HG03175 (cell line): ENCODE measurements at regions not wholly inside any gene's neighbourhood (a gene's known extent, or its start where the extent isn't known, plus 50 kb on each side); places are given as distances from the start of the nearest gene placed in this dataset.

ENCODE experiments used
- ATAC-seq: cut with Tn5 transposase; IDR thresholded peaks from one replicate; pipeline ENCODE4 v1.9.1; 2021; ENCODE audit warnings: mild to moderate bottlenecking, moderate library complexity; ENCODE audit not compliant: unreplicated experiment

DNA sequence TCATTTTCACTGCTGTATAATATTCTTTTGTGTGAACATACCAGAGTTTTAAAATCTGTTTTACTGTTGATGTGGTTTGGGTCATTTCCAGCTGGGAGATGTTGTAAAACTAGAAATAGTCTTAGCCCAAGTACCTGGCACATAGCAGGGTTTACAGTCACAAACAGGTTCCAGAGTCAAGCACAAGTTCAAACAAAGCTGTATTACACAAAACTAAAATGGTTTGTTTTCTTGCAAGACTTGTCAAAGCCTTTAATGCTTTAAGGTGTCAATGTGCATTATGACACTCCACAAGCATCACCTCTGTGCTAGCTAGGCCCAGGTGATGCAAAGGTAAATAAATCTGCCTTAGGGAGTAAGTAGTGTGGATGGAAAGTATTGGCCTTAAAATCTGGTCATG, 379.1 kb downstream of the MN1 start:
- ATAC-seq, result no peak

- ATAC-seq, result no peak
Observed at GRCh38 chr22:27424319-27424718, 377.2 kb downstream of the MN1 start.

DNA sequence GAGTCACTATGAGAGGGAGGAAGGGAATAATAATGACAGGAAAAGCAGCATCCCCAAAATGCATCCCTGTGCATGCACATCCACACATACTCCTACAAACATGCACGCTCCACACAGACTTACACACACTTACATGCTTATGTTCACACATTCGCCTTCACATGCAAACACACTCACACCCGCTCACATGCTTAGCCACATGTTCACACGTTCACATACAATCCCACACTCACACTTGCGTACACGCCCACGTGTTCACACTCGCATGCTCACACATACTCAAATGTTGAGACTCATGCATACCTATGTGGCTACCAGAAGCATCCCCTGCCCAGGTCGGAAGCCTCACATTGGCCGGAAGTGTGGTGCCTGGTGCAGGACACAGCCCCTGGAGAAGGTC, 372.1 kb downstream of the MN1 start:
- no peak for ATAC-seq

- no peak for ATAC-seq
Observed at GRCh38 chr22:27431081-27431480, 370.5 kb downstream of the MN1 start.

DNA sequence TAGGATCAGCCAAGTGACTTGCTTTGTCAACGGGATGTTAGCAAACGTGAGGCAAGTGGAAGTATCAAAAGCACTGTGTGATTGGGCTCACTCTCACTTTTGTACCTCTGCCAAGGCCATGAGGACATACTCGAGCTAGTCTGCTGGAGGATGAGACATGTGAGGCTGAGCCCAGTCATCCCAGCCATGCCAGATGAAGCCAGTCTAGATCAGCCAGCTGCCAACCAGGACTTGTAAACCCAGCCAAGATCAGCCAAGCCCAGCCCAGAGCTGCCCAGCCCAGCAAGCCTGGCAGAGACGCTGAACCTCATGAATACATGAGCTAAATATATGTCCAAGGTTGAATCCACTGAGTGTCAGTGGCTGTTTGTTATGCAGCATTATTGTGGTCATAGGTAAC, 369.7 kb downstream of the MN1 start:
- ATAC-seq, result no peak

- ATAC-seq, result no peak
Observed at GRCh38 chr22:27433099-27433498, 368.5 kb downstream of the MN1 start.

DNA sequence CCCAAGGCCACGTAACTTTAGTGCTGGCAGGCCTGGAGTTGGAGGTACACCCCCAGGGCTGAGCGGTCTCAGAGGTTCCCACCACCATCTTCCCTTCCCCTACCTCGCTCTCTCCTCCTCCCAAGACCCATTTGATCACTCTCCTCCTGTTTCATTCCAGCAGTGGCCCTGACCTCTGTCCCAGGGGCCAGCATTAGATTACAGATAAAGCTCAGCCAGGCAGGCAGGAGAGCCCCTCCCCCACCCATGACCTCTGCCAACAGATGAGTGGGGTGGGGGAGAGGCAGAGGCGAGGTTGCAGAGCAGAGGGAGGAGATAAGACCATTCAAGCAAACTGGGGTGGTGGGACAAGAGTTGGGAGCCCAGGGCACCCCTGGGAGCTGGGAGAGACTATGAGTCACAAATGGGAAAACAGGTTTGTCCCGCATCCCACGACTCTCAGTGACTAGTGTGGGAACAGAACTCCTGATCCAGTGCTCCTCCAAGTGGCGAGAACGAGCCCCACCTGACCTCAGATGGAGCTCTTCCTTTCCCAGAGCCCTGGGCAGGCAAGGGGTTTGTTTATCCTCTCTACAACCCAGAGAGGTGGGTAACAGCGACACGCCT, 367.9 kb downstream of the MN1 start:
- ATAC-seq, result no peak

DNA sequence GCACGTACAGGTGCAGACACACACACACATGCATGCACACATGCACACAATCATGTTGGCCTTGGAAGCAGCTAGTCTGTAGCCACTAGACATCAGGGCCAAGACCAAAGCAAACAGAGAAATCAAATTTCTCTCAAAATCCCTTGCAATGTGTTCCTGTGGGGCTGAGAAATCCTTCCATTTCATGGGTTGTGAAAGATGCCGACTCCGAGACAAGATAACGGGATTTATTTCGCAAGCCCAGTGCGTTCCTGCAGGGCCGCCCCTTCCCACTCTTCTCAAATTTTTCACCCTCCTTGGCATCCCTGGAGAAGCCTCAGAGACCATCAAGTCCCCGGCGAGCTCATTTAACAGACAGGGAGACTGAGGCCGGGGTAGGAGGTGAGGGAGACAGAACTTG, 366.7 kb downstream of the MN1 start:
- ATAC-seq, result no peak

DNA sequence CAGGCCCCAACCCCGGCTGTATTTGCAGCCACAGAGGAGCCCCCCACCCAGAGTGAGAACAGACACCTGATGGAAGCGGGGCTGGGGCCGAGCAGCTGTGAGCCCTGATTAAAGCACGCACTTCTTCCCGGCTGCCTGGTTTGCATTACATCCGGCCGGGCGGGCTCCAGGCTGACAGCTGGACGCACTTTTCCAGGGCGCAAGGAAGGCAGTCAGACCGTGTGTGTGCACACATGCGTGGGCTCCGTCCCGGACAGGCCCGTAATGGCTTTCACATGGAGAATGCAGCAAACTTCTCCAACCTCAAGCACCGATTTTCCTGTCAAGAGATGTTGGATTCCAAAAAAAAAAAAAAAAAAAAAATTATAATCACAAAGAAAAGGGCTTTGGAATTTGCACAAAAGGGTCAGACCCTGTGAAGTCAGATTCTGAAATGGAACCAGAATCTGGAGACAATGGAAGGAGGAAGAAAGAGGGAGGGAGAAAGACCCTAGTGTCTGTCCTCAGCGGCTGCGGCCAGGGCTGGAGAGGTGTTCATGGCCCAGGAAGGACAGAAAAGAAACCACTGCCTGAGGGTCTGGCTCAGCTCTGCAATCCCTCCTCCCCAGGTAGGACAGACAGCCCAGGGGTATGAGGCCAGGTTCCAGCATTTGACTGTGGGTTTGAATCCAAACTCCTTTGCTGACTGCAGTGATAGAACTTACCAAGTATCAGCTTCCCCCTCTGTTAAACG, 365.5 kb downstream of the MN1 start:
- no peak for ATAC-seq

DNA sequence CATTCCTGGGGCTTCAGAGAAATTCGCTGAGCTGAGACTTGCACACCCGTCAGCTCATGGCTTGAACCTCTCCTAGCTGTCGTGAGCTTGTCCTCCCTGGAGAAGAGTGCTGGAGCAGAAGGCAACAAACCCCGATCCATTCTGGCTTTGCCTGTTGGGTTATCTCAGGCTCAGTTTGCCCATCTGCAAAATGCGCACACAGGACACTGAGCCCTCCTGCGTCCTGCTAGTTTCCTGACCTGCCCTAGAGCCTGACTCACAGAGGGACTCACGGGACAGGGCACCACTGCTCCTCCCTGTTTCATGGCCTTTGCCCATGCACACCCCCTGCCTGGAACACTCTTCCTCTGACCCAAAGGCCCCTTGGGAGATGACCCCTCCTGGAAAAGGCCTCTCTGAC, 365.0 kb downstream of the MN1 start:
- ATAC-seq, result no peak

GRCh38 chr22:27437570-27437969, 364.0 kb downstream of the MN1 start:
- no peak for ATAC-seq

DNA sequence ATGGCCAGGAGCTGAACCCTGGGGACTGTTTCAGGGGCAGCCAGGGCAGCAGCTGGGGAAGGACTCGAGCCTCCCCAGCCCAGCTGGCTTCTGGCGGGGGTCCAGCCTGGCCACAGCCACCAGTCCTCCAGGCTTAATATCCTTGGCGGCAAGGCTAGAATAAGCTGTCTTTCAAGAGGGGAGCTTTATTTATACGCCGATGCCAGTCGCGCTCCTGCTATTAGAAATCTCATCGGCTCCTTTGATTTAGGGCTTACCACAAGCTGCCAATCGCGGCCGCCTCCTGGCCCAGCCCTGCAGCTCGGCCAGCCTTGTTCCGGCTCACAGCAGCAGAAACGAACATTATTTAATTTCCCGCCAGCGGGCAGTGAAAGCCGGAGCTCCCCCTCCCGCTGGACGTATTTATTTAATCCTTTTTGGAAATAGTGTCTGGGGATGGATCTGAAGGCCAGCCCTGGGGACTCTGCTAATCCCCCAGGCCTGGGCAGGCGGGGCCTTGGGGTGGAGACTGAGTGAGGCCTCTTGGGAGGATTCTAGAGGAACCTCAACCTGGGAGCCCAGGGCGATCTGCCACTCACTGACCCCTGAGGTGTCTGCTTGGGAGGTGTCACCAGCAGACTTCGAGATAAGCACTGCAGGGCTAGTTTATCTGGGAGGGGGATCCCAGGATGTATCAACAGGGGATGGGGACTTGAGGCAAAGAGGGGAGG, 363.1 kb downstream of the MN1 start:
- ATAC-seq, result no peak

DNA sequence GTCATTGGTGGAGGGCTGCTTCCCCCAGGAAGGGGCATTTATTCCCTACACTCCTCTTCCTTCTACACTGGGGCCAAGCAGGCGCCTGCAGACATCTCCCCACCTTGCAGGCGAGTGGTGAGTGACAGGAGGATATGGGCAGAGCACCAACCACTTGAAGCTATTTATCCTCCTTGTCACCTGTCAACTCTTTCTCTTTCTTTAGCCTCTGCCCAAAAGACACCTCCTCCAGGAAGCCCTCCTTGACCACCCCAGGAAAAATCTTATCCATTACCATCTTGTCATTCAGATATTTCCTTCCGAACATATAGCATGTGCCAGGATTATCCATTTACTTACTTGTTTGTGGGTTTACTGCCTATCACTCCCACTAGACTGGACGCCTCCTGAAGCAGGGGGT, 362.4 kb downstream of the MN1 start:
- no peak for ATAC-seq

DNA sequence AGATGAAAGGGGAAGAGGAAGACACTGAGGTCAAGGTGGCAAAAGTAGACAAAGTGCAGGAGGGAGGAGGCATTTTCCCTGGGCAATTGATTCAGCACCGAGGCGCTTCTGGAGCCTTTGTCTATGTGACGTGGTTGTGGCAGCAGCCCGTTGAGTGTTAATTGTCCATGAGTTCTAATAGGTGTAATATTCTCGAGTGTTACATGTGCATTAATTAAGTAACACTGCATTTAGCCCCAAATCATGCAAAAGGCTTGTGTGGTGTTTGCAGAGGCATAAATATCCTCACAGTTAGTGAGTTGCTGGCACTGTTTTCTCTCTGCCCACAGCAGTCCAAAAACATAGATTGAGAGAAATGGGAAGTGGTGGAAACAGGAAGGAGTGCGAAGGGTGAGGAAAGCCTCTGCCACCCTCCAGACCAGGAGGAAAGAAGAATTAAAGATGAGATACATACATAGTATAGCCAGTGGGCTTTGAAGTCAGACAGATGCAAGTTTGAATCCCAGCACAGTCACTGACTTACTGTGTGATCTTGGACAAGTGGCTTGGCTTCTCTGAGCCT, 361.2 kb downstream of the MN1 start:
- ATAC-seq, result no peak

DNA sequence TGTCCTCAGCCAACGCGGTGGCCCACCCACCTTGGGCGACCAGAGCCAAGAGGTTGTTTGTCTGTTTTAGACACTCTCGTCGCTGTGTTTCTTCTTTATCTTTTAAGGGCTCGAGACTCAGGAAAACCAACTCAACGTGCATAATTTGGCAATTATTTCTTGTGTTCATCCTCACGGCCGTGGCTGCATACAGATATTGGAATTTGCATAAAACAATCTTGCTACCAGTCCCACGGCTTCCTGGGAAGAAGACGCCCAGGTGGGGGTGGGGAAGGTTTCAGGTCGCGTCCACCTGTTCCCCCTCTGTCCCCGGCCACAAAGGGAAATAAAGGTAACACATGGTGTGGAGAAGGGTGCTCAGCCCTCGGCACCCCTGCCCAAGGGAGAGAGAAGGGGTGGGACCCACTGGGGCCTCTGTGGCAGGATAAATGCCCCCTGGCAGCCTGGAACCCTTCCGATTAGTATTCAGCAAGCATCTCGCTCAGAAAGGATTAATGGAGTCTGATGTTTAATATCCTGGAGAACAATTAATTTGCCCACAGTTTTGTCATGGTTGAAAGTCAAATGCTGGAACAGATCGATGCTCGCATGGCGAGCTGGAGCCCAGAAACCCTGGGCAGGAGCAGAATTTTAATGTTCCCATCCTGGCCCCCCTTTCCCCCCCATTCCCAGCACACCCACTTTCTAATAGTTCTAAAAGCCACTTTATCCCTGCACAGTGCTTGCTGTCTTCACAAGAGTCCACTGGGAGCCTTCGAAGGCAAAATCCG, 359.7 kb downstream of the MN1 start:
- no peak for ATAC-seq

DNA sequence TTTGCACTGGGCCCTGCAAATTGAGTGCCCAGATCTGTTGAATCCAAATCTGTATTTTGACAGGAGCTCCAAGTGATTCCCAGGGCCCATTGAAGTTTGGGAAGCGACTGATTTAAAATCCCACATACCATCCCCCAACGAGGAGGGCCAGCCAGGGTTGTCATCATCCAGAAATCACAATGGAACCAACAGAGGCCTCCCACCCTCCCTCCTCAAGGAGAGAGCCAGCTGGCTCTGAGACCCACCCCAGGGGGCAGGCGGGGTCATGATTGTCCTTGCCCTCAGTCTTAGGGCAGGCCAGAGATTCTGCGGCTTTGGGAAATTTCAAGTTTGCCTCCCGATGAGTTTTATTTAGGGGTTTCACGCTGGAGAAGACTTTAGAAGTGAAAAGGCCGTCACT, 358.2 kb downstream of the MN1 start:
- no peak for ATAC-seq

GRCh38 chr22:27445881-27446280, 355.7 kb downstream of the MN1 start:
- ATAC-seq, result no peak

DNA sequence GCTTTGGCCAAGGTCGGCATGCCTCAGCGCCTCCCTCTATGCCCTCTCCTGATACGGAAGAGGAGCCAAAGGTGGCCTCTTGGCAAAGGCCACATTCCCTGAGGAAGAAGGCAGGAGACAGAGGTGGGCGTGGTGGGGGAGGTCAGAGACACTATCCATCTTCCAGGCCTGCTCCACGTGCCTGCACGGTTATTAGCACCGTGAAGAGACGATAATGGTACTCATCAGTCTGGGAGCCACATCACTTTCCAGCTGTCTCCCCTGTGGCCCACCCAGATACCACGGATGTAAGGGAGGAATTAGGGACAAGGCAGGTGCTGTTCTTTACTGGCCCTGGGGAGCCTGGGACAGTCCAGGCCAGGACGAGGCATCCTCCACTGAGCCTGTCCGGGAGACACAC, 354.3 kb downstream of the MN1 start:
- ATAC-seq, result no peak

DNA sequence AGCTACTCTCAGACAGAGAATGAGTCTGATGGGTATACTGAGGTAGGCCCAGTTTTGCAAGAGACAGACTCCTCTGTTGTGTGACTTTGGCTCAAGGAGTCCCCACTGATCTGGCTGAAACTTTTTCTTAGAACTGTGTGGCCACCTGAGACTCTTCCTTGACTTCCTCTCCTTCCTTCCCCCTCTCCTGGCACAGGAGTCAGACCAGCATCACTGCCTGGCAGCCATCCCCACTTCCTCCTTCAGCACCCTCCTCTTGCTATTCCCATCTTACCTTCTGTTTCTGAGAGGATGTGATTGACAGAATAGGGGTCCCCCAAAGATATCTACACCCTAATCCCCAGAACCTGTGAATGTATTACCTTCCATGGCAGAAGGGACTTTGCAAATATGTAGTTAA, 351.1 kb downstream of the MN1 start:
- no peak for ATAC-seq

GRCh38 chr22:27452245-27452644, 349.3 kb downstream of the MN1 start:
- no peak for ATAC-seq

- ATAC-seq, result no peak
Observed at GRCh38 chr22:27452922-27453321, 348.6 kb downstream of the MN1 start.
